Smooth muscle cell of the brain vasculature (primary cell): ENCODE measurements at regions not wholly inside any gene's neighbourhood (a gene's known extent, or its start where the extent isn't known, plus 50 kb on each side); places are given as distances from the start of the nearest gene placed in this dataset.
"Not testable (repeated sequence)": the region's sequence is repeated elsewhere in the genome, so short reads cannot be mapped to it uniquely, and the experiment has no call there.

Experiments
- DNase-seq: peaks from one replicate; pipeline ENCODE4 v3.0.0-alpha.2; 2012; ENCODE audit warnings: low read depth, low spot score

DNA sequence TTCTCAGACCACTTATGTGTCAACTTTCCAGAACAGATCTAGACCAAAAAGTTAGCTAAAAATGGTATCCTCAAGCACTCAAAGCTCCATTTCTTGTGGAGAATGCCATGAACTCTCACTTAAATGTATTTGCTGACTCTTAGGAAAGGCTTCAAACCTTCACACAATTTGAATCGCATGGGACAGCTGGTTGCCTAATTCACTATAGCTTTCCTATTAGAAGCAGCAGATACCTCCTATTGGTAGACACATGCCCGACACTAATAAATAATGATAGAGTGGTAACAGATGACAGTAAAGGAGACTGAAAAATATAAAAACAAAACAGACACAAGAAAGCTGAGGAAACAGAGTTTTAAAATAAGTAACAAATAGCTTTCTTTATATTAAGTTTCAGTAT, 818.5 kb downstream of the XPNPEP1 start:
- DNase-seq, result no peak

DNA sequence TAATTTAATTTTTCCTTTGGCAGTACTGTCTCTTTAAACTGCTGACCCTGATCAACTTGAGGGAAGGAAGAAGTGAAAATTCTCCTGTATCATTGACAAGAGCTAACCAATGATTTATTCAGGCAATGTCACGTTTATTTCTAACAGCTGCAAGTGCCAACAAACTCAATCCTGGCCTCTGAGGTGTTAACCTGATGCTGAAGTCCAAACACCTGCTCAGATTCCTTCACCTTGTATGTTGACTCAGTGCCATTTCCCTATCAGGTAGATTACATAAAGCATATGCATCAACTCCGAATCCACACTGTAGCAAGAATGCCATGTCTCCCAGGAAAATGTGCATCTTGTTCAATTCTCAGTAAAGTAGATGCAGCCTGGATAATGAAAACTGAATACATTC, 820.0 kb downstream of the XPNPEP1 start:
- DNase-seq, result no peak

DNA sequence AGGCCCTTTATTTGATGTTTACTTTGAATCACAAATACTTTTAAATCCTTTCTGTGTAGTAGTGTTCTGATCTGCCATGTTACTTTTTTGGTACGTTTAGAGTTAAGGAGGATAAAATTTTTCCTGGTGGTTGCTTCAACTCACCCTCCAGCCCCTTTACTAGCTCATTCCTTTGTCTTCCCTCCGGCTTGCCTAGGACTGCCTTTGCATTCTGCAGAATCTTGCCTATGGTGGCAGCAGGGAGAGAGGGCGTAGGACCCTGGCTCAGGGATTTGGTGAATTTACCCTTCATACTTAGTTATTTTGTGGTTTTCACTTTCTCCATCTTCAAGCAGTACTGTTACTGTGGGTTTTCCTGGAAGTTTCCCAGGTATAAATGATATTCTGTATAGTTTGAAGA, 833.5 kb downstream of the XPNPEP1 start:
- DNase-seq, result no peak

DNA sequence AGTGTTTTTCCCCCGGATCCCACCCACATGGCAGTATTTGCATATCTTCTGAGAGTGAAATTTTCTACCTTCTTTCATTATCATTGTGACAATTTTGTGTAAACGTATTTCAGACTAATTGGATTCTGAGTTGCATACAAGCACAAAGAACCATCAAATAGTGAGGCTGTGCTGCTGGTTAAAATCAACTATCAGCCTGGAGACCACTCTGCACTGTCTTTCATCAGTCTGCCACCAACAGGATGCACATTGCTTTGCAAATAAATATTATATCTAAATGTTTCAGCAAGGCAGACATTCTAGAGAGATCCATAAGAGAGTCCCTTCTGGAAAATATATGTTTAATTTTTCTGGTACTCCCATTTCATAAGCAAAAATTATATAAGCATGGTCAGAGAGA, 851.8 kb downstream of the XPNPEP1 start:
- no peak for DNase-seq

GRCh38 chr10:109070492-109070891, 852.8 kb downstream of the XPNPEP1 start:
- no peak for DNase-seq

DNA sequence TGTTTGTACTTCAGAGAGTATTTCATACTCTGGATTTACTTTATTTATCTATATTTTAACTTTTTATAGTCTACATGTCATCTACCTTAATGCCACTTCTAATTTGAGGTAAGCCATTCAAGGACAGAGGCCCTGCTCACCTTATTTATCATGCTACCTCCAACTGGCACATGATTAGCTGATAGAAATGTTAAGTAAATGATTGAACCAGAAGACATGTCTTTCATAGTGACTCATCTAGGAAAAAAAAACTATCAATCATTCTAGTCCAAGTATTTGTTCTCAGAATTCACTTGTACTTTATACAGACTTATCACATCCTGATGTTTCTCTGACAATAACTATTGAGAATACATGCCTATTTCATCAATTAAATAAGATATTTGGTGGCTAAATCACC, 856.3 kb downstream of the XPNPEP1 start:
- no peak for DNase-seq

DNA sequence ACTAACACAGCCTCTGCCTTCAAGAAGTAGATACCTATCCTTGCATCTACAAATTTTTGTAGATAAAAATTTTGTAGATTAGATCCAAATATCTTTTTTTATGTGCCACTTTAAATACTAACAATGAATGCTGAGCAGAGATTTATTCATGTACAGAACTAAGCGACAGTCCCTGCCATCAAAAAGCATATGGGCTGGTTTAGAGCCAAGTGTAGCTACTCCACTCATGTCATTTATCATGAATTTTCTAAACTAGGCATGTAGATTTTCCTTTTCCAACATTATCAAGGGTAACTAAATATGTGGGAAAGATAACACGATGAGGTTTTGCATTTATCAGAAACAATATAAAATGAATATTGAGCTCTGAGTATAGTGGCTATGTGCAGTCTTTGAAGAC, 857.5 kb downstream of the XPNPEP1 start:
- no peak for DNase-seq

- no peak for DNase-seq
Measured at GRCh38 chr10:109062371-109062770, 860.9 kb downstream of the XPNPEP1 start.

- no peak for DNase-seq
Measured at GRCh38 chr10:109055243-109055642, 868.1 kb downstream of the XPNPEP1 start.

DNA sequence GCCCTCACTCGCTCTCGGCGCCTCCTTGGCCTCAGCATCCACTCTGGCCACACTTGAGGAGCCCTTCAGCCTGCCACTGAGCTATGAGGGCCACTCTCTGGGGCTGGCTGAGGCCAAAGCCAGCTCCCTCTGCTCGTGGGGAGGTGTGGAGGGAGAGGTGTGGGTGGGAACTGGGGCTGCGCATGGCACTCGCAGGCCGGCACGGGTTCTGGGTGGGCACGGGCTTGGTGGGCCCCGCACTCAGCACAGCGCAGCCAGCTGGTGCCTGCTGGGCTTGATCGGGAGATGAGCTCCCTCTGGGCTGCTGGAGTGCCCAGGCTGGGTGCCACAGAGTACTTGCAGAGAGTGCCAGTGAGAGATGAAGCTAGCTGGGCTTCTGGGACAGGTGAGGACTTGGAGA, 875.5 kb downstream of the XPNPEP1 start:
- no peak for DNase-seq

DNA sequence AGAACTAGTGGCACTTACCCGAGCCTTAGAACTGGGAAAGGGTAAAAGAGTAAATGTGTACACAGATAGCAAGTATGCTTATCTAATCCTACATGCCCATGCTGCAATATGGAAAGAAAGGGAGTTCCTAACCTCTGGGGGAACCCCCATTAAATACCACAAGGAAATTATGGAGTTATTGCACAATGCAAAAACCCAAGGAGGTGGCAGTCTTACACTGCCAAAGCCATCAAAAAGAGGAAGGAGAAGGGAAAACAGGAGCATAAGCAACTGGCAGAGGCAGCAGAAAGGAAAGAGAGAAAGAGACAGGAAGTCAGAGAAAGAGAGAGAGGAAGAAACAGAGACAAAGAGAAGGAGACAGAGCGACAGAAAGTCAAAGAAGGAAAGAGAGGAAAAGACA, 876.9 kb downstream of the XPNPEP1 start:
- not testable (repeated sequence) for DNase-seq

GRCh38 chr10:109040622-109041021, 882.7 kb downstream of the XPNPEP1 start:
- no peak for DNase-seq

GRCh38 chr10:109037978-109038377, 885.3 kb downstream of the XPNPEP1 start:
- no peak for DNase-seq

DNA sequence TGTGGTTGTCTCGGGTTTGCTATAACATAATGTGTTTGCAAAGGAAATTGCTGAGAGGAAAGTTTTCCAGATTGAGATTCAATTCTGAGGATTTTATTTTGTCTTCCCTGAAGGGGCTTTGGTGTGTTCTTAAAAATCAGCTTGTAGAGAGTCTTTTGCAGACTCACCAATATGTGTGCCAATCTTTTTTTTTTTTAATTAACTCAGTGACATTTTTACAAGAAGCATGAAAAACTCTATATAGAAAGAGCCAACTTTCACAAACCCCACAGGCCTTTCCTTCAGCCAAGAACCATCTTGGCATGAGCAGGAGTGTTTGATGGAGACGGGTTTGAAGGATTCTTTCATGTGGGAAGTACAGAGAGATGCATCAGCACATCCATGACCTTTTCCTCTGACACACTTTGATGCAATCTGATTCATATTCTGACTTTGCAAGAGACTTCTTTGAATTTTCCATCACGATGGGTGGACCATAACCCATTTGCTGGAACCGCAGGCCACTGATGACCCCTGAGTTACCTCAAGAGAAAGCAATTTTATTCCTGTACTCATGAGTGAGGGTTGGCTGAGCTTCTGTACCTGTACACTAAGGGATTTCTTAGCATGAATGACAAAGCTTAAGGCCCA, 892.6 kb downstream of the XPNPEP1 start:
- no peak for DNase-seq

GRCh38 chr10:109029870-109030269, 893.4 kb downstream of the XPNPEP1 start:
- no peak for DNase-seq

DNA sequence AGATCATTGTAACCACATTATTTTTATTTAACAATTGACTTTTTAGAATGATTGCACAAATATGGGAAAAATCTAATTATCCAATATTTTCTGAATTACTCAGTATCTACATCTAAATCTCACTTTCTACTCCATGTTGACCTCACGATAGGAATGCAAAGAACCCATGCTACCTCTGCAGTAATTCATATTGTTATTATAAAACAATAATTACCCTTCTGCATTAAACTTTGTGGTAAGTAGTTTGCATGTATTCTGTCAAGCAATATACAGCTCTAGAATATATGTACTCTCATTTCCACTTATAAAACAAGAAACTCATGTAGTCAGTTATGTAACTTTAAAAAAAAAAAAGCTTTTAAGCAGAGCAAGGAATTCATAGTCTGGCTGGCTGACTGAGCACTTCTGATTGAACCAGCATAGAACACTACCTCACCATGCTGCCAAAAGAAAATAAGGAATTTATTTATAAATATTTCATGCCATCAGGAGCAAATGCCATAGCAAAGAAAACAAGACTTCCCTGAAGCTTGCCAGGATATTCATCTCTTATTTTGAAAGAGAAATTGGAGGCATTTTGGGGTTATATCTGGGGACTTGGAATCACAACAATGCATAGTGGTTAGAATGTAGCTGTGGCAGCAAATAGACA, 895.7 kb downstream of the XPNPEP1 start:
- no peak for DNase-seq

DNA sequence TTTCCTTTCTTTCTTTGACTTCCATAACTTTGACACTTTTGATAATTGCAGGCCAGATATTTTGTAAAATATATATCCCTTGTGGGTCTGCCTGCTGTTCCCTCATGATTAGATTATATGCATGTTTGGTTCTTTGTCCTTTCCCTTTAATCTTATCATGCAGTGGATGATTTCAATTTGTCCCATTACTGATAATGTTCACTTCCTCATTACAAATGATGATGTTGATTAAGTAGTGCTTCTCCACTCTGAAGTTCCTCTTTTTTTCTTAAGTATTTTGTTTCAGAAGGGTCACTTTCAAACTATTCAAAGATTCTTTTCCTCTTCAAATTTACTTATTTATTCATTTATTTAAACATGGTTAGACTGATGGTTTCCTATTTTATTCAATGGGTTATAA, 898.1 kb downstream of the XPNPEP1 start:
- DNase-seq, result no peak

DNA sequence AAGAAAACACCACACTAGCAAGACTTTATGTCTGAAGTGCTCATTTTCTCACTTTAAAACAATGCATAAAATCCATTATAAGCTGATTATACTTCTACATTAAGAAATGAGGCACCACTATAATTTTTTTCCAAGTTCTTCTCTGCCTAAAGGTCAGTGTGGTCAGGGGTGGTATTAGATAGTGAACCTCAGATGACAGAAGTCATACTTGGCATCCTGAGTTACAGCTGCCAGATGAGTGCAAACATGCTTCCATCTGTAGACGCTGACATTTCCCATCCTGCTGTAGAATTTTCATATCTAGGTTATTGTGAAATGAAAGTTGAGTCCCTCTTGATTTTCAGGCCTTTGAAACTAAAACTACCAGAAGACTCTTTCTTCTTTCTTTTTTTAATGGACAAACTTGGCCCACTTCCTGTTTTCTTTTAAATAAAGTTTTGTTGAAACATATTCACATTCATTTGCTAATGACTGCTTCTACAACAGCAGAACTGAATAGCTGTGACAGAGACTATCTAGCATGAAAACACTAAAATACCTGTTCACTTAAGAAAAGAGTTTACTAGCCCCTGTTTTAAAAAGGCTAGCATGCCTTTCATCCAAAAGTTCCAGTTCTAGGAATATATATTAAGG, 900.8 kb downstream of the XPNPEP1 start:
- no peak for DNase-seq

- DNase-seq, result no peak
Measured at GRCh38 chr10:109019001-109019424, 904.3 kb downstream of the XPNPEP1 start.

- no peak for DNase-seq
Measured at GRCh38 chr10:109007514-109007913, 915.8 kb downstream of the XPNPEP1 start.

GRCh38 chr10:108990441-108990840, 932.9 kb downstream of the XPNPEP1 start:
- DNase-seq, result no peak

- DNase-seq, result no peak
Measured at GRCh38 chr10:108989976-108990375, 933.3 kb downstream of the XPNPEP1 start.

GRCh38 chr10:108982159-108982558, 941.2 kb downstream of the XPNPEP1 start:
- DNase-seq, result no peak
